Kidney (tissue), 13 donors: ENCODE measurements at regions not wholly inside any gene's neighbourhood (a gene's known extent, or its start where the extent isn't known, plus 50 kb on each side); places are given as distances from the start of the nearest gene placed in this dataset.

Experiments used
- DNase-seq, 5 donors: peaks; one replicate each; pipeline ENCODE4 v3.0.0-alpha.2; 2013 to 2020
- FAIRE-seq: peaks from 2 replicates; lab custom pipeline; 2012; peaks lifted over from hg19 to GRCh38; lab: Jason Lieb, UNC
- H3K27ac ChIP-seq, 2 donors: one replicate each; pipeline ENCODE4 v1.7.0; 2013; ENCODE audit warnings: low read depth in 2 of 2, low read length in 2 of 2, inconsistent platforms in 1 of 2
- H3K27me3 ChIP-seq: one replicate; pipeline ENCODE4 v1.7.1; 2013; ENCODE audit warnings: low read length, inconsistent platforms; ENCODE audit not compliant: control insufficient read depth, insufficient read depth
- H3K36me3 ChIP-seq, 3 donors: one replicate each; pipeline versions ENCODE4 v1.7.0 to v1.7.1; 2013; ENCODE audit warnings: low read length in 3 of 3, control low read depth in 1 of 3, inconsistent platforms in 1 of 3; ENCODE audit not compliant: insufficient read depth in 3 of 3, control insufficient read depth in 2 of 3
- H3K4me1 ChIP-seq, 3 donors: one replicate each; pipeline versions ENCODE4 v1.7.0 to v1.7.1; 2013; ENCODE audit warnings: low read length in 3 of 3, inconsistent platforms in 1 of 3, low read depth in 1 of 3; ENCODE audit not compliant: control insufficient read depth in 2 of 3, insufficient read depth in 2 of 3
- H3K4me3 ChIP-seq, 3 donors: one replicate each; pipeline versions ENCODE4 v1.7.0 to v1.8.1; 2013; ENCODE audit warnings: low read length in 3 of 3, control low read depth in 1 of 3, inconsistent platforms in 1 of 3
- H3K9ac ChIP-seq, 3 donors: one replicate each; pipeline versions ENCODE4 v1.7.0 to v1.7.1; 2013; ENCODE audit warnings: low read length in 3 of 3, control low read depth in 1 of 3, inconsistent platforms in 1 of 3
- H3K9me3 ChIP-seq, 3 donors: one replicate each; pipeline versions ENCODE4 v1.7.0 to v1.7.1; 2013; ENCODE audit warnings: low read length in 3 of 3, control low read depth in 1 of 3, inconsistent platforms in 1 of 3; ENCODE audit not compliant: control insufficient read depth in 2 of 3, insufficient read depth in 1 of 3
- intact Hi-C: fragments of 100-400 bp; cut with DNase I; formaldehyde crosslinking; loops from one replicate; pipeline ENCODE4 v1.11.1; 2022
- TF ChIP-seq, protein P1 (sequence below): IDR thresholded peaks from 3 replicates; pipeline ENCODE4 v1.5.1; 2012; ENCODE audit warnings: mild to moderate bottlenecking, moderate library complexity, borderline replicate concordance; ENCODE audit not compliant: insufficient read depth; ENCODE audit errors: extremely low read depth
- donor health status: control.
- donor health status: control.
- donor health status: control.
- donor health status: control.
- donor health status: control.
- donor health status: DM: yes; HTN: yes; CAD: no.
- donor health status: Normal renal cell carcinoma (clear cell type).

DNA sequence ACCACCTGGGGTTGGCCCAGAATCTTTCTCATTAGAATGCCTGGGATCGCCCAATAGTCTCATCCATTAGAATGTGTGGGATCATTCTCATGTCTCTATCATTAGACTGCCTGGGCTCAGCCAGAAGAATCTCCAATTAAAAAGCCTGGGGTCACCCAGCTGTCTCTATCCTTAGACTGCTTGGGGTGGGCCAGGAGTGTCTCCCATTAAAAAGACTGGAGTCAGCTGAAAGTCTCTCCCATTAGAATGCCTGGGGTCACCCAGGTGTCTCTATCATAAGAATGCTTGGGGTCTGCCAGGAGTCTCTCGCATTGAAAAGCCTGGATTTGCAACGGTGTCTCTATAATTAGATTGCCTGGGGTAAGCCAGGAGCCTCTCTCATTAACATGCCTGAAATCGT lies 2225.7 kb downstream of the TP53TG3F start:
- H3K9ac ChIP-seq, result no peak overlapping the region
- intact Hi-C loops, result no loop called here
- H3K4me3 ChIP-seq, result no peak overlapping the region
- peaks cover 0 to 16% (median 0%) of the 10 kb centered on the region in 3 donors for H3K9me3 ChIP-seq
- TF ChIP-seq, protein P1, sequence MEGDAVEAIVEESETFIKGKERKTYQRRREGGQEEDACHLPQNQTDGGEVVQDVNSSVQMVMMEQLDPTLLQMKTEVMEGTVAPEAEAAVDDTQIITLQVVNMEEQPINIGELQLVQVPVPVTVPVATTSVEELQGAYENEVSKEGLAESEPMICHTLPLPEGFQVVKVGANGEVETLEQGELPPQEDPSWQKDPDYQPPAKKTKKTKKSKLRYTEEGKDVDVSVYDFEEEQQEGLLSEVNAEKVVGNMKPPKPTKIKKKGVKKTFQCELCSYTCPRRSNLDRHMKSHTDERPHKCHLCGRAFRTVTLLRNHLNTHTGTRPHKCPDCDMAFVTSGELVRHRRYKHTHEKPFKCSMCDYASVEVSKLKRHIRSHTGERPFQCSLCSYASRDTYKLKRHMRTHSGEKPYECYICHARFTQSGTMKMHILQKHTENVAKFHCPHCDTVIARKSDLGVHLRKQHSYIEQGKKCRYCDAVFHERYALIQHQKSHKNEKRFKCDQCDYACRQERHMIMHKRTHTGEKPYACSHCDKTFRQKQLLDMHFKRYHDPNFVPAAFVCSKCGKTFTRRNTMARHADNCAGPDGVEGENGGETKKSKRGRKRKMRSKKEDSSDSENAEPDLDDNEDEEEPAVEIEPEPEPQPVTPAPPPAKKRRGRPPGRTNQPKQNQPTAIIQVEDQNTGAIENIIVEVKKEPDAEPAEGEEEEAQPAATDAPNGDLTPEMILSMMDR, result no peak
- no peak for FAIRE-seq
- no peak overlapping the region for H3K27ac ChIP-seq
- no peak for DNase-seq
- no peaks in the 10 kb centered on the region for H3K4me1 ChIP-seq
- no peaks in the 10 kb centered on the region for H3K36me3 ChIP-seq
- no peaks in the 10 kb centered on the region for H3K27me3 ChIP-seq

DNA sequence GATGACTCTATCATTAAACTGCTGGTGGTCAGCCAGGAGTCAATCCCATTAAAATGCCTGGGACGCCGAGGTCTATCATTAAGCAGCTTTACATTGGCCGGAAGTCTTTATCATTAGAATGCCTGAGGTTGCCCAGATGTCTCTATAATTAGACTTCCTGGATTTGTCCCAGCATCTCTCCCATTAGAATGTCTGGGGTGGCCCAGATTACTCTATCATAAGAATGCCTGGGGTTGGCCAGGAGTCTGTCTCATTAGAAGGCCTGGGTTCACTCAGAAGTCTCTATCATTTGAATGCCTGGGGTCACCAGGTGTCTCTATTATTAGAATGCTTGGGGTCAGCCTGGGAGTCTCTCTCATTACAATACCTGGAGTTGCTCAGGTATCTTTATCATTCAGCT lies 2227.2 kb downstream of the TP53TG3F start:
- Histone ChIP-seq H3K36me3 (no peaks in the 10 kb centered on the region), H3K9ac (no peak overlapping the region), H3K27me3 (no peaks in the 10 kb centered on the region), H3K9me3 (peaks cover 0 to 16% (median 0%) of the 10 kb centered on the region in 3 donors), H3K4me1 (no peaks in the 10 kb centered on the region), H3K4me3 (no peak overlapping the region), H3K27ac (no peak overlapping the region)
- no peak for DNase-seq
- TF ChIP-seq, protein P1, result no peak
- intact Hi-C loops, result no loop called here
- FAIRE-seq, result no peak

DNA sequence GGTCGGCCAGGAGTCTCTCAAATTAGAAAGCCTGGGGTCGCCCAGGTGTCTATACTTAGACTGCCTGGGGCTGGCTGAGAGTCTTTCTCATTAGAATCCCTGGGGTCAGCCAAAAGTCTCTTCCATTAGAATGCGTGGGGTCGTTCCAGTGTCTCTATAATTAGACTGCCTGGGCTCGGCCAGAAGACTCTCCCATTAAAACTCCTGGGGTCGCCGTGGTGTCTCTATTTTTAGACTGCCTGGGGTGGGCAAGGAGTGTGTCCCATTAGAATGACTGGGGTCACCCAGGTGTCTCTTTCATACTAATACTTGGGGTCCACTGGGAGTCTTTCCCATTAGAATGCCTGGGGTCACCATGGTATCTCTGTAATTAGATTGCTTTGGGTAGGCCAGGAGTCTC lies 2227.7 kb downstream of the TP53TG3F start:
- no peaks in the 10 kb centered on the region for H3K36me3 ChIP-seq
- DNase-seq (no peak), FAIRE-seq (no peak)
- H3K27me3 ChIP-seq, result no peaks in the 10 kb centered on the region
- H3K27ac ChIP-seq, result no peak overlapping the region
- TF ChIP-seq, protein P1, result no peak
- H3K9ac ChIP-seq, result no peak overlapping the region
- H3K9me3 ChIP-seq, result peaks cover 0 to 19% (median 0%) of the 10 kb centered on the region in 3 donors
- no peak overlapping the region for H3K4me3 ChIP-seq
- intact Hi-C loops, result no loop called here
- no peaks in the 10 kb centered on the region for H3K4me1 ChIP-seq

DNA sequence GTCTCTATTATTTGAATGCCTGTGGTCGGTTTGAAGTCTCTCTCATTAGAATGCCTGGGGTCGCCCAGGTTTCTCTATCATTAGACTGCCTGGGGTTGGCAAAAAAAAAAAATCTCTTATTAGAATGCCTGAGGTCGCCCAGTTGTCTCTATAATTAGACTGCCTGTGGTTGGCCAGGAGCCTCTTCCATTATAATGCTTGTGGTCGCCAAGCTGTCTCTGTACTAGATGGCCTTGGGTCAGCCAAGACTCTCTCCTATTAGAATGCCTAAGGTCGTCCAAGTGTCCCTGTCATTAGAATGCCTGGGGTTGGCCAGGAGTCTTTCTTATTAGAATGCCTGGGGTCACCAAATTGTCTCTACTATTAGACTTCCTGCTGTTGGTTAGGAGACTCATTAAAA lies 2228.4 kb downstream of the TP53TG3F start:
- TF ChIP-seq, protein P1, result no peak
- intact Hi-C loops, result no loop called here
- FAIRE-seq (no peak), DNase-seq (no peak)
- H3K36me3 ChIP-seq, result no peaks in the 10 kb centered on the region
- peaks cover 0 to 19% (median 0%) of the 10 kb centered on the region in 3 donors for H3K9me3 ChIP-seq
- H3K9ac ChIP-seq, result no peak overlapping the region
- H3K4me1 ChIP-seq, result no peaks in the 10 kb centered on the region
- no peak overlapping the region for H3K4me3 ChIP-seq
- no peak overlapping the region for H3K27ac ChIP-seq
- H3K27me3 ChIP-seq, result no peaks in the 10 kb centered on the region
